GM19455 (cell line): ENCODE measurements at regions not wholly inside any gene's neighbourhood (a gene's known extent, or its start where the extent isn't known, plus 50 kb on each side); places are given as distances from the start of the nearest gene placed in this dataset.
"Not testable (repeated sequence)": the region's sequence is repeated elsewhere in the genome, so short reads cannot be mapped to it uniquely, and the experiment has no call there.

ENCODE experiments used
- ATAC-seq: cut with Tn5 transposase; IDR thresholded peaks from one replicate; pipeline ENCODE4 v1.9.1; 2021; ENCODE audit not compliant: unreplicated experiment

DNA sequence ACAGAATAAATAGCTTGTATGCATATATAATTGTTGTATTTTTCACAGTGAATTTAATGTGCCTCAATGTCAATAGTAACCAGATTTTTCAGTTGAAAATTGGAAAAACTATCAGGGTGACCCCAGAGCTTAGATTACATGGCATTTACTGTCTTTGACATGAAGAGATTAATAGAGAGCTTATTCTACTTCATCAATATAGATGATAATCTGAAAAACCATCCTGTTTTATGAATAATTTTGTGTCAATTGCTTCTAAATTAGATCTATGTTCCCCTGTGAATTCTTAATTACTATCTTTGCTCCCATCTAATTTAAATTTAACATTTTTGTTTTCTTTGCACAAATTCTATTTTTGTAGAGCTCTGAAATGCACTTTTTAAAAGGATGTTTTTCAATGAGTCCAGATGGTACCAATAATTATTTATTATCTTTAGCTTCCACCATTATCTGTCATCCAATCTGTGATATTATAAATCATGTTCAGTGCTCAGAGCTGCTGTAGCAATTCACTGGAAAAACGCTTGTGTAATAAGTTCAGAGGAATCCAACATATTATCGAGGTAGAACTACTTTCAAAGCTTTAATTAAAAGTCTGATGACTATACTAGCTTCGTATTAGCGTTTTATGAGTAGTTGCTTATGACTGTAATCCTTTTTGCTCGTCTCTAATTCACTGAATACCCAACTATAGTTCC, 291.4 kb downstream of the JRKL start:
- no peak for ATAC-seq

DNA sequence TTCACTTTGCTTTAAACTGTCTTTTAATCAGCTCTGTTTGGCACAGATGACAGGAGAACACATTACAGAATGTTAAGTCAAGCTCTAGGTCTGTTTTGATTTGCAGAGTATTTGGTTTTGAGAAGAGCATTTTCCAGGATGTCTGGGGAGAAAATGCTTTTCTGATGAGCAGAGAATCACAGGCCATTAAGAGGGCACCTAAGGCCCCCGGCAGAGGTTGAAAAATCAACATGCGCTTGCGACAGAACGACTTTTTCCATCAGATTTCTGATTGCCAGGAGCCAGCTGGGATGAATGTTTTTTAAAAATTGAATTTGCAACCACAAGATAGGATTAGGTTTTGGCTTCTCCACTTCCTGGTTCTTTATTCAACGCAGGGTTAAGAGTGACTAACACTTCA, 304.5 kb downstream of the JRKL start:
- ATAC-seq: no peak

DNA sequence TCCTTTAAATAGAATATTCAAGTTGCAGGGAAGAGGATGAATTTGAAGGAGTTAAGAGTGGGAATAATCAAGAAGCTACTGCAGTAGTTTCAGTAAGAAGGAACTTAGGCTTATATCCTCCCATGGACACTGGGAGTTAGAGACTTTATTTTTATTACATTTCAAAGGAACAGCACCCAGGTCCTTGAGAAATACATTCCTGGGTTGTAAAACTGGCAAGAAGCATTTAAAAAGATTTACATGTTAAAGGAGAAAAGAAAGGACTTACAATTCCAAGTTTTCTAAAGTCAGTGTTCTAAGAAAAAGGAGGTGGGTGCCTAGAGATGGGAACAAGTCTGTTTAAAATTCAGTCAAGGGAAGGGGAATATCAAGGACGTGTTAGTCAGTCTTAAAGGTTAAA, 306.9 kb downstream of the JRKL start:
- ATAC-seq: no peak

DNA sequence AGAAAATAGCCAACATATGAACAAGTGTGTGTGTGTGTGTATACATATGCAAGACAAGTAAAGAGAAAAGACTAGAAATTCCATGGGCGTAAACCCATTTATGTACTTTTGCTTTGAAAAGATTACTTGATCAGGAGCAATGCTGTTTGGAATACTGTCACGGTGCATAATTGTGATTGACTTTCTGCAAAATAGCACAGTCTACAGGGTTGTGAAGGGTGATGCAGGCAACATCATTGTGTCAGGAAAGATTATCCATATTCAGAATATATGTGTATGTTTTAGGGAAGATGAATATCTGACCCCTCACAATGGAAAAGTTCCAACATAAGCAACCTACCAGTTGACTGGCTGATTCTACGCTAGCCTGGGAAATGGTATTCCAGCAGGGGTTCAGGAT, 307.7 kb downstream of the JRKL start:
- ATAC-seq: no peak

DNA sequence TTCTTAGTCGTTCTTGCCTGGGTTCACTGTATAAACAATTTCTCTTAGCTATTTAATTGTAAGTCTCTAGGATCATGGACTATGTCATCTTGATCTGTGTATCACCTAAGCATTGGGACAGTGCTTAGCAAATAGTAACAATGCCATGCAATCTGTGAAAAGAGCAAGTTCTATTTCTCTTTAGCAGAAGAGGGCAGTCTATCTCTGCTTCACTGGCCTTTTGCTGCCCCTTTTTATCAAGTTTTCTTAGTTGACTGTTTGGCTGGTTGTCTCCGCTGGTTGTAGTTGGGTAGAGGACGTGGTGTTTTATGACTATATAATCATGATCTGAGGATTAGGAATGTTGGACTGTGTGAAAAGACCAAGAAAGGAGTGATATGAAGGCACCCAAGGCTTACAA, 315.0 kb downstream of the JRKL start:
- no peak for ATAC-seq

DNA sequence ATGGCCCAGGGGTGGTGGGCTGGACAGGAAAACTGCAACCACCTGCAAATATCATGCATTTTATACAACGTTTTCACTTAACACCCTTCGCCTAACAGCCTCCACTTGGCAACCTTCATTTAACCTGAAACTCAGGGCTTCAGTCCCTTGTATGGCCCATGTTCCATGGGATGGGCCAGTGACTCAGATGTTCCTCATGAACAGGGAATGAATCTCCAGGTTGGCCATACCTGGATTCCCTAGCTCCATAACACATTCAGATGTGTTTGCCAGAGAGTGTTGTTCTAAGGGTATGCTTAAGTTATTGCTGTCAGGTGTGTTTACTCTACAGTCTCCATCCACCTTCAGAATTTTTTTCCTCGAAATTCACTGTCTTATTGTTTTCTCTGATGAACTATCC, 316.9 kb downstream of the JRKL start:
- no peak for ATAC-seq

DNA sequence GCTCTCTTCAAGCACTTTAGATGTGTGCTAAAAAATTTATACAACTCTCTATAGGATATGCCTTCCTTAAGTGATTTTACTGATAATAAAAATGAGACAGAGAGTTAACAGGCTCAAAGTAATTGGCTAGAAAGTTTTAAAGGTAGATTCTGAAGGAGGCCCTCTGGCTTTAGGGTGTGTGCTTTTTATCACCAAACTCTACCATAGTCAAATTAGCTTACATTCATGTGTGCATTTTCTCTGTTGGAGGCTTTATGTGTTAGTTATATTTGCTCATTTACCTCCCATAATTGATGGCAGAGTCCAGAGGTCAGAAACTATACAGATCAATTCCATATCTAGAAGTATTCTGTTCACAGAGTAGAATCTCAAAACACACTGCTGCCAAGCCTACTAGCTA, 317.5 kb downstream of the JRKL start:
- no peak for ATAC-seq

DNA sequence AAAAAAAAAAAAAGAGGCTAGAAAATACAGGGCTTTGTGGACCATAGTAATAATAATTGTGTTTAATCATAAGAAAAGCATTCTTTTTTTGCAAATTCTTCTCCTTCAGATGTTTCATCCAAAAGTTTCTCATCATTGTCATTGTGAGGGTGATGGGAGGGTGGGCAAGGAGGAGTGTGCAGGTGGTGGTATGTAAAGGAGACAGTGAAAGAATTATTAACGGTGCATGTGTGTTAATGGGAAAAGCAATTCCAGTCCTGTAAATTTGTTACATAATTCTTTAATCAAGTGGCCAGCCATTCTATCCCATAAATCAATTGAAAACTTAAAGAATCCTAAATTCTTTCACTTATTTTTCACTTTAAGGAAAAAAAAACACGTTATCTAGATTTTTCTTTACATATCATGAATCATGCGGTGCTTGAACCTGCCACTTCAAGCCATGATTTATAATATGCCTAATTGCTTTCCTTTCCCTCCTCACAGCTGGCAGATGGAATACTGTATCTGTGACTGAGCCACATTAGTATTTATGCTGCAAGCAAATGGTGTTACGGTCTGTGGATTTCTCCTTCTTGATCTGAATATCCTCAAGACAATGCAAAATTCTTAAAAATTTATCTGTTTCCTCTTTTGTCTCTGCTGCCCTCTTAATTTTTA, 318.5 kb downstream of the JRKL start:
- ATAC-seq: no peak

DNA sequence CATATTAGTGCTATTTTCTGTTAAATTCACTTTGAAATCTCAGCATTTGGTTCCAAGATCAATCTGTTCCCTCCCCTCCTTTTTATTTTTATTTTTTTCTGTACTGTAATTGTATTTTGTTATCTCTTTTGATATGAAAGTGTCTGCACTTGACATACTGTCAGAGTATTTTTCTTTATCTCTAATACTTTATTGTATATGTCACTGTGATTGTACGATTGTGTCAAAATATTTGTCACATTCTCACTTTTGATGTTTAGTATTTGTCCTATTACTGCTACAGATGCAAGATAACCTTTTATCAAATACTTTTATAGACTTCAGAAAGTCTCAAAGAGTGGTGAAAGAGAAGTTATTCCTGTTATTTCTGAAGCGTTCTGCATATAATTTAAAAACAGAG, 323.5 kb downstream of the JRKL start:
- ATAC-seq: no peak

DNA sequence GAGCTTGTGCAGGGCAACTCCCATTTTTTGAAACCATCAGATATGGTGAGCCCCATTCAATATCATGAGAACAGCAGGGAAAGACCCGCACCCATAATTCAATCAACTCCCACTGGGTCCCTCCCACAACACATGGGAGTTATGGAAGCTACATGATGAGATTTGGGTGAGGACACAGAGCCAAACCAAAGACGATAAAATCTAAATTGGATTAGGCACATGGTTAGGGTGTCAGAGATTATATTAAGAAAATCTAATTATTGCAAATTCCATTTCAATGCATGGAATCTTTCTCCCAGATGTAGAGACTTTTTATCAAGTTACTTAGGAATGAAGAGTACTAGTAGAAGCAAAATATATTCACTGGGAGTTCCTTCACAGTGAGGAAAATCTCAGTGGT, 324.9 kb downstream of the JRKL start:
- no peak for ATAC-seq

DNA sequence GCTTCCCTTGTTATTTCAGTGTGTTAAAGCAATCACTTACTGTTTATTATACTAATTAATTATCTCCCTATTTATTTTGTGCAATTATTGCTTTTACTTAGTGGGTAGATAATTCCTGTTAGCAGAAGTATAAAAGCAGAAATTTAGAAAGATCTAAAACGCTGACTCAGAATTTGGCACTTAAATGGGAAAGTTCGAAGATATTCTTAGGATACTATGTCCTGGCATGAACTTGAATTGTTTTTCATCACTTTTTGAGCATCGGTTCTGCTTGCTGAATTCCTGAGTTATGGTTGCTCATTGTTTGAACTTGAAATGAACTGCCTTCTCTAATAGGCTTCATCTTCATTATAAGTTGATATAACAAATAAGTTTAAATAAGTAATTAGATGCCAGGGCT, 325.4 kb downstream of the JRKL start:
- ATAC-seq: no peak

DNA sequence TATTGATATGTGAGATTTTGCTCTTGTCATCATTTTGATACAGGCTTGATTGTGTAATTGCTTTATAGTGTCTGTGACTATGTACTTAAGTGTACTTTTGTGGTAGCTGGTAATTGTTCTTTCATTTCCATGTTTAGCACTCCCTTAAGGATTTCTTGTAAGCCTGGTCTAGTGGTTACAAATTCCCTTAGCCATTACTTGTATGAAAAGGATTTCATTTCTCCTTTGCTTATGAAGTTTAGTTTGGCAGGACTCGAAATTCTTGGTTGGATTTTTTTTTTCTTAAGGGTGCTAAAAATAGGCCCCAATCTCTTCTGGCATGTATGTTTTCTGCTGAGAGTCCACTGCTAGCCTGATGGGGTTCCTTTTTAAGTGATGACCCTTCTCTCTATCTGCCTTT, 346.8 kb downstream of the JRKL start:
- ATAC-seq: no peak

DNA sequence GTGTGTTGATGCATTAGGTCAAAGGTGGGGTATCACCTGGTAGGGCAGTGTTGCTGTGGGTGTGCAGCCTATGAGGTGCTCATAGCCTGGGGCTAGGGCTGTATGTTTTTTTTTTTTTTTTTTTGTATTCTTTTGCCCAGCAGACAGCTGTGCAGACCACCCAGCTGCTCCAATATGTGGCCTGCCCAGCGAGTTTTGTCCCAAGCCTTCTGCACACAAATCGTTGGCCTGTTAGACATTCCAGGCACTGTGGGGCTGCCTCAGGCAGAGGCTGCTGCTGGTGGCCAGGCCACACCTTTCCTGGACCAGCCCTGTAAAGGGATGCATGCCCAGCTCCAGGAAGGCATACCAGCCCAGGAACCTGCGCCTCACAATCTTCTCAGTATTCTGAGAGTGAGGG, 348.5 kb downstream of the JRKL start:
- no peak for ATAC-seq

DNA sequence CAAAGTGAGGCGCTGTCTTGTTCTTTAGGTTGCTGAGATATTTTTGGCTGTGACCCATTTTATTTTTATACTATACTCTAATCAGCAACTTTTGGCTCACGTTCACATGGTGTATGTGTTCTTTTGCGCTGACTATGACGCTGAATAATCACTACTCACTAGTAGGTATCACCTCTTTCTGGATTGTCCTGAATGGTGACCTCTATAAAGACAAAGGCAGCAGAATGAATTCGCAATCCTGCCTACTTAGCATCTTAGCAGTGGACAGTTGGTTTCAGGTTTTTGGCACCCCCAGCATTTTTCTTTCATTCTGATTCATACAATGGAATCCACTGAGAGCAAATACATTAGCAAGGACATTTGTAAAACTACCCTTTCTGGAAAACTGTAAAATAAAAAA, 351.3 kb downstream of the JRKL start:
- no peak for ATAC-seq

DNA sequence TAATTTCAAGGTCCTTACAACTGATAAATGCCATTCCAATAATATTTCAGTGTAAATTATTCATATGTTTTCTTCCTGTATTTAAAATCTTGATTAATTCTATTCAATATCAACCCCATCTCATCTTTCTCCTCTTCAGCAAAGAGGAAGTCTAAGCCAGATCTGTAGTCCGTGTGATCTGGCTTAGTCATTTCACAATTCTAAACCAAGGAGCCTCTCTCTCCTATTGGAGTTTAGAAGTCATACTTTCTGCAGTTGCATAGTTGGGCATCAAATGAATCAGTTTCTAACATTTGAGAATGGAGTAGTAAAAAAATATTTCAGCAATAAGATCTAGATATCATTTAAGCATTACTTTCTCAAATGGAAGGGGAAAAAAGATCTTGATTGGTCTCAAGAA, 354.9 kb downstream of the JRKL start:
- ATAC-seq: no peak

DNA sequence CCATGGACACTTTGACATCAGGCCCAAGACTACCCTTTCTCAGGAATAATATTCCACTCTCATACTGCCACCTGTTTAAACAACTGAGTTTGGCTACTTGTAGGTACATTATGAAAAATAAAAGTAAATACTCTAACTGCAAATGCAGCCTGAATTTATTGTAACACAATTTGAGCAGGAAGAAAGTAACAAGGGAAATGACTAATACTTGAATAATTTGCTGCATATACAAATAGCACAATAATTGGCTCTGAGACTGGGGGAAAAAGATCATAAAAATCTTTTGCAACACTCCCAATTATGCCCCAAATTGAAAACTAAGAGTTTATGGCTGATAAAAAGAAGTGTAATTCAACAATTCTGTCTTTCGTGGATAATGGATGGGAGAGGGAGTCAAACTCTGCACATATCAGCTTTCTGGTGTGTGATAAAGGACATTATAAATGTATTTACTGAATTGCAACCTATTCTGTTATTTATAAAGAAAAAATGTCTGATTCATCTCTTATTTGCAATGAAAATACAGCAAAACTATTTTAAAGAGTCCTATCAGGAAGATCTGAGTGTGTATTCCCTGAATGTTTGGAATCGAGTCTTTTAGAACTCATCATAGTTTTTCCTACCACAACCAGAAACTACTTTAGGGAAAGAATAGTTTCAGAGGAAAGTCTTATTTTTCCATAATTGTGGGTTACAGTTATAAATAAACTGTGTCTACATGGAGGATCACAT, 359.0 kb downstream of the JRKL start:
- ATAC-seq: no peak

DNA sequence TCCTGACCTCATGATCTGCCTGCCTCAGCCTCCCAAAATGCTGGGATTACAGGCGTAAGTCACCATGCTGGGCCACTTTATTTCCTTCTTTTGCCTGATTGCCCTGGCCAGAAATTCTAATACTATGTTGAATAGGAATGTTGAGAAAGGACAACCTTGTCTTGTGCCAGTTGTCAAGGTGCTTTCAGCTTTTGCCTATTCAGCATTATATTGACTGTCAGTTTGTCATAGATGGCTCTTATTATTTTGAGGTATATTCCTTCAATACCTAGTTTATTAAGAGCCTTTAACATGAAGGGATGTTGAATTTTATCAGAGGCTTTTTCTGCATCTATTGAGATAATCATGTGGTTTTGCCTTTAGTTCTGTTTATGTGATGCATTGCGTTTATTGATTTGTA, 362.0 kb downstream of the JRKL start:
- ATAC-seq: not testable (repeated sequence)

DNA sequence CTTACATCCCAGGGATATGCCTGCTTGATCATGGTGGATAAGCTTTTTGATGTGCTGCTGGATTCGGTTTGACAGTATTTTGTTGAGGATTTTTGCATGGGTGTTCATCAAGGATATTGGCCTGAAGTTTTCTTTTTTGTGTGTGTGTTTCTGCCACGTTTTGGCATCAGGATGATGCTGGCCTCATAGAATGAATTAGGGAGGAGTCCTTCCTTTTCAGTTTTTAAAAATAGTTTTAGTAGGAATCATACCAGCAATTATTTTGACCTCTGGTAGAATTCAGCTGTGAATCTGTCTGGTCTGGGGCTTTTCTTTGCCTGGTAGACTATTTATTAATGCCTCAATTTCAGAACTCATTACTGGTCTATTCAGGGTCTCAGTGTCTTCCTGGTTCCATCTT, 362.4 kb downstream of the JRKL start:
- no peak for ATAC-seq

DNA sequence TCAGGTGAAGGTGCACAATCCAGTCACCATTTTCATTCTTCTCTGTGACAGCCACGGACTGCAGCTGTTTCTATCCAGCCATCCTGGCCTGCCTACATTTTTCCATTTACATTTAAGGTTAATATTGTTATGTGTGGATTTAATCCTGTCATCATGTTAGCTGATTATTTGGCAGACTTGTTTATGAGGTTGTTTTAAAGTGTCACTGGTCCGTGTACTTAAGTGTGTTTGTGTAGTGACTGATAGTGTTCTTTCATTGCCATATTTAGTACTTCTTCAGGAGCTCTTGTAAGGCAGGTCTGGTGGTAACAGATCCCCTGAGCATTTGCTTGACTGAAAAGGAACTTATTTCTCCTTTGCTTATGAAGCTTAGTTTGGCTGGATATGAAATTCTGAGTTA, 364.2 kb downstream of the JRKL start:
- no peak for ATAC-seq

DNA sequence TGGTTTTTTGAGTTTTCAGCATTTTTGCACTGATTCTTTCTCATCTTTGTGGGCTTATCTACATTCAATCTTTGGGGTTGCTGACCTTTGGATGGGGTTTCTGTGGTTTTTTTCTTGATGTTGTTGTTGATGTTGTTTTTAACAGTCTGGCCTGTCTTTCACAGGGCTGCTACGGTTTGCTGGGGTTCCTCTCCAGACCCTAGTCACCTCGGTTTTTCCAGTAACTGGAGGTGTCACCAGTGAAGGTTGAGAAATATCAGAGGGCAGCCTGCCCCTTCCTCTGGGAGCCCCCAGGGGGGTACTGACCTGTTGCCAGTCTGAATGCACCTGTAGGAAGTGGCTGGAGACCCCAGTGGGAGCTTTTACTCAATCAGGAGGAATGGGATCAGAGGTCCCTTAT, 365.4 kb downstream of the JRKL start:
- ATAC-seq: no peak

DNA sequence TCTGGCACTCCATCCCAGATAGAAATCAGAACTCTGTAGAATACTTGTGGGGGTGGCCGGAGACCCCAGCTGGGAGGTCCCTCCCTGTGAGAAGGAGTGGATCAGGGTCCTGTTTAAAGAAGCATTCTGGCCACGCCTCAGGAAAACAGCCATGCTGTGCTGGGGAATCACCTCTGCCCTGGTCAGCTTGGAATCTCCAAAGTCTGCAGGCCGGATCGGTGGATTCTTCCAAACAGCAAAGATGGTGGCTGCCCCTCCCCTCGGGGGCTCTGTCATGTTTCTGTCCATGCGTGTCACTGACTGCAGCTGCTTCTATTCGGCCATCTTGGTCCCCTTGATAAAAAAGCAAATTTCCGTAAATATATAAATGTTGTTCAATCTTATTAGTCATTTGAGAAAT, 365.9 kb downstream of the JRKL start:
- no peak for ATAC-seq

DNA sequence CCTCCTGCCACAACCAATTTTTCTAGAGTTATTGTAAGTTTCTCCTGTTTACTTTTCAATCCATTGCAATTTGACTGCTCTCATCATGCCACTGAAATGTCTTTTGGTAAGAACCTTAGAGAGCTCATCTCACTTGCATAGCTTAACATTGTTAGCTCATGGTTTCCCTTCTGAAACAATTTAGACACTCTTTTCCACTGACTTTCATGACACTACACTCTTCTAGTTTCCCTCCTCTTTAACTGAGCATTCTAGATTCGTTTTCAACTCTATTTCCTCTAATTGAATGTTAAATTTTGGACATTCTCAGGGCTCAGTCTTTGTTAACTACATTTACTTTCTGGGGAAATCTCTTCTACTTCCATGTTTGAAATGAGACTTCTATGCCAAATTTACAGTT, 369.1 kb downstream of the JRKL start:
- no peak for ATAC-seq
